ENCODE measurements at regions not wholly inside any gene's neighbourhood (a gene's known extent, or its start where the extent isn't known, plus 50 kb on each side); places are given as distances from the start of the nearest gene placed in this dataset.
"Not testable (repeated sequence)": the region's sequence is repeated elsewhere in the genome, so short reads cannot be mapped to it uniquely, and the experiment has no call there.

DNA sequence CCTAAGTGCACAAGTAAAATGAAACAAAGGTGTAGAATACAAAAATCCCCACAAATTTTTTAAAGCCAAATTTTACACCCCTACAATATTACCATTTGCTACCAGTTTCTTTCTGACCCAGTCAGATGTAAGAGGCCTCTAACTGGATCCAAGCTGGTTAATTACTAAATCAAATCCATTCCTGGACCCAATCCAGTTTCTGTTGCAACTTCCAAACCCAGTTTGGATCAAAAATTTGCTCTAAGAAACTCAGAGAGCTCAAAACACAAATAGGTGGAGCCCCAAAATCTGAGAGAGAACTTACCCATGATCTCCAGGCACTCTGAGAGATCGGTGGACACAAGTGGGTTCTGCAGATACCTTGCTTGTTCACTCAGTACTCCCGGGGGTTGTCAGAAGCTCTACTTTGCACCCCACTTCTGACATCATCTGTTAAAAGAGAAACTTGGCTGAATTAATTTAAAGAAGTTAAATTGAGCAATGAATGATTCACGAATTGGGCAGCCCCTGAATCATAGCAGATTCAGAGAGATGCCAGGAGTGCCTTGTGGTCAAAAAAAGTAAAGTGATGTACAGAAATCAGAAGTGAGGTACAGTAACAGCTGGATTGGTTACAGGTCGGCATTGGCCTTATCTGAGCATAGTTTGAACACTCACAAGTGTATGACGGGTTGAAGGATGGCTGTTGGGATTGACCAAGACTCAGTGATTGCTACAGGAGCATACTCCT is 448.0 kb downstream of the KCNT2 start:
- no peaks in the 10 kb centered on the region for H3K4me1 ChIP-seq (ENCODE audit: control insufficient read depth, insufficient read depth, low read length)
- H3K27ac ChIP-seq (ENCODE audit: low read length) = no peak overlapping the region
- WGBS = 72% methylated on average over 5 of the region's 5 CpGs
- no peak for DNase-seq
- no peak overlapping the region for H3K4me3 ChIP-seq (ENCODE audit: low read length)
- intact Hi-C loops (cut with DNase I) = no loop called here
- H3K9me3 ChIP-seq (ENCODE audit: control insufficient read depth, low read length) = no peaks in the 10 kb centered on the region
- ATAC-seq = no peak
- H3K27me3 ChIP-seq (ENCODE audit: control insufficient read depth, insufficient read depth) = no peaks in the 10 kb centered on the region

DNA sequence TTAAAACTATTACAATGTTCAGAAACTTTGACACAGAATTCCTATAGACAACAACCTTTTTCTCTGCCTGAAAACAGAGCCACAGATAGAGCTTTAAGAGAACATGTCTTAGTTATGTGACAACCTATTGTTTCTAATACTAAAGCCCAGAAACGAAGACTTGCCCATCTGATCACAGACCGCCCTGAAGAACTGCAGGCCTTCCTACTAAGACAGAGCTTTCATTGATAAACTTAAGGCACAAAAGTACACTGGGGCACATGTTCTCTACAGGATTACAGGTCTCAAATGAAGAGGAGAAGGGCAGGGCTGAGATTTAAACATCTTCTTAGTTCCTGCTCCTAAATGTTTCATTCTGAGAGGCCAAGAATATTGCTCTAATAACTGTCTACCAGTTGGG is 452.7 kb downstream of the KCNT2 start:
- DNase-seq (no peak), ATAC-seq (no peak)
- Histone ChIP-seq H3K9me3 (ENCODE audit: control insufficient read depth, low read length) (no peaks in the 10 kb centered on the region), H3K4me1 (ENCODE audit: control insufficient read depth, insufficient read depth, low read length) (no peaks in the 10 kb centered on the region), H3K27ac (ENCODE audit: low read length) (no peak overlapping the region), H3K27me3 (ENCODE audit: control insufficient read depth, insufficient read depth) (no peaks in the 10 kb centered on the region), H3K4me3 (ENCODE audit: low read length) (no peak overlapping the region)
- WGBS = 70% methylated on average over 2 of the region's 2 CpGs
- intact Hi-C loops (cut with DNase I) = no loop called here

DNA sequence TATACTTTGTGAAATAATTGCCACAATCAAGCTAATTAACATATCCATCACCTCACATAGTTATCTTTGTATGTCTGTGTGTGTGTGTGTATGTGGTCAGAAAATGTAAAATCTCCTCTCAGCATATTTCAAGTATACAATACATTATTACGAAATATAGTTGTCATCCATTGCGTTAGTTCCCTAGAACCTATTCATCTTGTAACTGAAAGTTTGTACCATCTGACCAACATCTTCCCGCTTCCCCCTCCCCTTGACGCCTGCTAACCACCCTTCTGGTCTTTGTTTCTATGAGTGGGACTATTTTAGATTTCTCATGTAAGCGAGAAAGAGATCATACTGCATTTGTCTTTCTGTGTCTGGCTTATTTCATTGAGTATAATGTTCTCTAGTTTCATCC is 455.3 kb downstream of the KCNT2 start:
- intact Hi-C loops (cut with DNase I) = loop anchor here in 1 of 4 donors (5.0 kb wide), 1 partner anchor 154 kb away; no protein-coding TSS in a partner anchor
- Histone ChIP-seq H3K9me3 (ENCODE audit: control insufficient read depth, low read length) (no peaks in the 10 kb centered on the region), H3K4me1 (ENCODE audit: control insufficient read depth, insufficient read depth, low read length) (no peaks in the 10 kb centered on the region), H3K27ac (ENCODE audit: low read length) (no peak overlapping the region), H3K4me3 (ENCODE audit: low read length) (no peak overlapping the region), H3K27me3 (ENCODE audit: control insufficient read depth, insufficient read depth) (no peaks in the 10 kb centered on the region)
- DNase-seq (no peak), ATAC-seq (no peak)
- WGBS = 87% methylated on average over 5 of the region's 5 CpGs

DNA sequence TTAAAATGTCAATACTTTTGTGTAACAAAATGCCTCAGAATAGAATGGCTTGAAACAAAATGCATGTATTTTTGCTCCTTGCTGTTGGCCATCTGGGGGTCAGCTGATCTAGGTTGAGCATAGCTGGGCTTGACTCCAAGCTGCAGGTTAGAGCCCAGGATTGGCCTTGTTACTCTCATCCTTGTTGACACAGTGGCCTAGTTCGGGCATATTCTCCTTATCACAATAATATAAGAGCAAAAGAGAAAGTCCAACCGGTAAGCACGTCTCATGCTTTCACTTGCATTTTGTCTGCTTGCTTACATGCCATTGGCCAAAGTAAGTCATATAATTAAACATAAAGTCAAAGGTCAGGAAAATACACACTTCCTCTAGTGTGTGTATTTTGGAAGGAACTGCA is 456.2 kb downstream of the KCNT2 start:
- intact Hi-C loops (cut with DNase I) = loop anchor here in 1 of 4 donors (5.0 kb wide), 1 partner anchor 155 kb away; no protein-coding TSS in a partner anchor
- DNase-seq (no peak), ATAC-seq (no peak)
- Histone ChIP-seq H3K4me3 (ENCODE audit: low read length) (no peak overlapping the region), H3K9me3 (ENCODE audit: control insufficient read depth, low read length) (no peaks in the 10 kb centered on the region), H3K4me1 (ENCODE audit: control insufficient read depth, insufficient read depth, low read length) (no peaks in the 10 kb centered on the region), H3K27me3 (ENCODE audit: control insufficient read depth, insufficient read depth) (no peaks in the 10 kb centered on the region), H3K27ac (ENCODE audit: low read length) (no peak overlapping the region)
- 43% methylated on average over 3 of the region's 3 CpGs for WGBS

DNA sequence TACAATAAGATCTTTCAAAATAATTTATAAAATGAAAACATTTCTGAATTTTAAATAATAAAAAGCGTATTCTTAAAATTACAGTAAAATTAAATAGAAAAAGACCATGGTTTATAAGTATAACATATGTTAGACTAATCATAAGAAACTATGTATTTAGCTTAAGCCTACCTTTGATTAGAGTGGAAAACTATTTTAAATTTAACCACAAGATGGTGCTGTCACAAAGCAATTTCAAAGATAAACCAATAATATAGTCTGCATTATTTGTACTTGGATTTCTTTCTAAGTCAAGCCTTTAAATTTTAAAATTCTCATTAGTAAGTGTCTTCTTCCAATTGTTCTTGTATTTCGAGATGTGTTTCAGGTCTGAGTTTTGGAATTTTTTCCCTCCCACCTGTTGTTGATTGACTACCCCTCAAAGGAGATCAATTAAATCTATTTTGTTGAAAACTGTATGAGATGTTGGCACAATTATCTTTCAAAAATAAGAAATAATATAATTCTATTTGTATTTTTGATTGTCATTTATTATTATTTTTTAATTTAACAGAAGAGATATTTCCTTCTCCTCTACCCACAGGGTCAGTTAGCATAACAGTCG is 459.8 kb downstream of the KCNT2 start:
- no peak for ATAC-seq
- DNase-seq = no peak
- no peaks in the 10 kb centered on the region for H3K9me3 ChIP-seq (ENCODE audit: control insufficient read depth, low read length)
- no peaks in the 10 kb centered on the region for H3K27me3 ChIP-seq (ENCODE audit: control insufficient read depth, insufficient read depth)
- no peak overlapping the region for H3K4me3 ChIP-seq (ENCODE audit: low read length)
- intact Hi-C loops (cut with DNase I) = loop anchor here in 1 of 4 donors (10.0 kb wide), 1 partner anchor 516 kb away; no protein-coding TSS in a partner anchor
- H3K27ac ChIP-seq (ENCODE audit: low read length) = no peak overlapping the region
- no peaks in the 10 kb centered on the region for H3K4me1 ChIP-seq (ENCODE audit: control insufficient read depth, insufficient read depth, low read length)
- WGBS = 42% methylated on average over 3 of the region's 3 CpGs

DNA sequence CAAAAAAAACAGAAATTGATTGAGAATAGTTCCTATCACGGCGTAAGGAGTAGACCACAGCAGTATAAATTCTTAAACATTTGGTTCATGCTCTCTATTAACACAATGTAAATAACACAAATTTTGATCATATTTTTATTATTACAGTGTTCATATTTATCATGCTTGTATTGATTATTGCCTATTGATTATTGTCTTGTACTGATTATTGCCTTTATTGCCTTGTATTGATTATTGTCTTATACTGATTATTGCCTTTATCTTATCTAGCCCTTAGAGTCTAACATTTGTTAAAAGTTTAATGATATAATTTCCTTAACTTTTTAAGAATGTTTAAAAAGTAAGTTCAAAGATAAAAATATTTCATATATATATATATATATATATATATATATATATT is 460.7 kb downstream of the KCNT2 start:
- H3K4me3 ChIP-seq (ENCODE audit: low read length) = no peak overlapping the region
- no peak overlapping the region for H3K27ac ChIP-seq (ENCODE audit: low read length)
- WGBS = 98% methylated on average over 2 of the region's 2 CpGs
- ATAC-seq = no peak
- H3K27me3 ChIP-seq (ENCODE audit: control insufficient read depth, insufficient read depth) = no peaks in the 10 kb centered on the region
- no peaks in the 10 kb centered on the region for H3K4me1 ChIP-seq (ENCODE audit: control insufficient read depth, insufficient read depth, low read length)
- H3K9me3 ChIP-seq (ENCODE audit: control insufficient read depth, low read length) = no peaks in the 10 kb centered on the region
- intact Hi-C loops (cut with DNase I) = loop anchor here in 1 of 4 donors (10.0 kb wide), 1 partner anchor 517 kb away; no protein-coding TSS in a partner anchor
- no peak for DNase-seq

DNA sequence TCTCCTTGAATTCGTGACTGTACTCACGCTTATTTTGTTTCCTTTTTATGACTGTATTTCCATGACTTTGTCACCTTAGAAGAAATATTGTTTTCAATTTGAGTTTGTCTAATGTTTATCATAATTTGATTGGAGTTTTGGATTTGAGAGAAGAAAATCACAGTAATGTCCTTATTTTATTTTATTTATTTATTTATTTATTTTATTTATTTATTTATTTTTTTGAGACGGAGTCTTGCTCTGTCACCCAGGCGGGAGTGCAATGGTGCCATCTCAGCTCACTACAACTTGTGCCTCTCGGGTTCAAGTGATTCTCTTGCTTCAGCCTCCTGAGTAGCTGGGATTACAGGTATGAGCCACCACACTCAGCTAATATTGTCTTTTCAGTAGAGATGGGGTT is 463.1 kb downstream of the KCNT2 start:
- H3K4me3 ChIP-seq (ENCODE audit: low read length); H3K27ac ChIP-seq (ENCODE audit: low read length); ATAC-seq; H3K4me1 ChIP-seq (ENCODE audit: control insufficient read depth, insufficient read depth, low read length); H3K9me3 ChIP-seq (ENCODE audit: control insufficient read depth, low read length); DNase-seq; H3K27me3 ChIP-seq (ENCODE audit: control insufficient read depth, insufficient read depth): not testable (repeated sequence)
- WGBS = 98% methylated on average over 5 of the region's 5 CpGs
- intact Hi-C loops (cut with DNase I) = loop anchor here in 1 of 4 donors (10.0 kb wide), 1 partner anchor 520 kb away; no protein-coding TSS in a partner anchor

DNA sequence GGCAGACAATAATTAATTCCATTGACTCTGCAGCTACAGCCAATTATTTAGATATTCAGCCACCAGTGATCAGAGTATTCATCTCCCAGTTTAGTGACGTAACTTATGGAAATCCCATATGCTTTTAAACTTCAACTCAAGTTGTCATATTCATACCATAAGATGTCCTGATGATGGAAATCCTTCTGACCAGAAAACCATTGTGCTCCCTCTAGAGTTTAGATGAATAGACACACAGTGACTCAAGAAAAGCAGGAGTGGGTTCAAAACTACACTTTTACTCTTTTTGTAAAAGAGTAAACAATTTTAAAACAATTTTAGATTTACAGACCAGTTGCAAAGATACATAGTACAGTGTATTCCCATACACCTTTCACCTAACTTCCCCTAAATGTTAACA is 463.7 kb downstream of the KCNT2 start:
- Histone ChIP-seq H3K9me3 (ENCODE audit: control insufficient read depth, low read length) (no peaks in the 10 kb centered on the region), H3K27me3 (ENCODE audit: control insufficient read depth, insufficient read depth) (no peaks in the 10 kb centered on the region), H3K4me1 (ENCODE audit: control insufficient read depth, insufficient read depth, low read length) (no peaks in the 10 kb centered on the region), H3K4me3 (ENCODE audit: low read length) (no peak overlapping the region), H3K27ac (ENCODE audit: low read length) (no peak overlapping the region)
- no peak for ATAC-seq
- intact Hi-C loops (cut with DNase I) = loop anchor here in 1 of 4 donors (10.0 kb wide), 1 partner anchor 520 kb away; no protein-coding TSS in a partner anchor
- 93% methylated on average over 1 of the region's 1 CpG for WGBS
- DNase-seq = no peak

DNA sequence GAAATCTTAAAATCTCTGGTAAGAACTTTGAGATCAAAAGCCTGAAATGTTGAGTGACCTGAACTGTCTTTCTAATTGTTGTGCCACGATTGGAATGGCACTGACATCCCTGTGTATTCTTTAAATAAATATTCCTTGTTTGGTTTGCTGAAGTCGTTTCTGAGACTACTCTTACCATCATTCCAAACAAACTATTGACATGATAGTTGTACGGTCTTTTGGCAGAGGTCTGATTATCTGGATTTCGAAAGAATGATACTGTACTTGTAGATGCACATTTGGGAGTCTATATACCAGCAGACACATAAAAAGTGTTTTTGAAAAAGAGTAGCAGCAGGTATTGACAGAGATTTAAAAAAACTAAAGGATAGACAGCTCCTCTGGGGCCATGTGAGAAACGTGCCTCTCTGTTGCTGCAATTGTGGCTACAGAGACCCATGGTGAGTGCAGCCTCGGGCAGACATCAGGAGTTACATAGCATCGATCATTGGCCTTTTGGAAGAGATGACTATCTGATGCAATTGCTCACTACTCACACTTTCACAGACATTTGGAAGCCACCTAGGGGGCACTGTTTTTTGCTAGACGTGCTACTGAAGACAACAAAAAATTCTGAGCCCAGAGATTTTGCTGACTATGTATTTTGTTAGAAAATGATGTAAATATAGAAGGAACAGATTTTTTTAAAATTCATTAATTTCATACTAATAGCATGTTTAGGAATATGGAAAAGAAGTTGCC is 464.5 kb downstream of the KCNT2 start:
- intact Hi-C loops (cut with DNase I) = loop anchor here in 1 of 4 donors (10.0 kb wide), 1 partner anchor 521 kb away; no protein-coding TSS in a partner anchor
- 63% methylated on average over 8 of the region's 8 CpGs for WGBS
- Histone ChIP-seq H3K4me3 (ENCODE audit: low read length) (no peak overlapping the region), H3K27me3 (ENCODE audit: control insufficient read depth, insufficient read depth) (no peaks in the 10 kb centered on the region), H3K27ac (ENCODE audit: low read length) (no peak overlapping the region), H3K4me1 (ENCODE audit: control insufficient read depth, insufficient read depth, low read length) (no peaks in the 10 kb centered on the region), H3K9me3 (ENCODE audit: control insufficient read depth, low read length) (no peaks in the 10 kb centered on the region)
- DNase-seq (no peak), ATAC-seq (no peak)

DNA sequence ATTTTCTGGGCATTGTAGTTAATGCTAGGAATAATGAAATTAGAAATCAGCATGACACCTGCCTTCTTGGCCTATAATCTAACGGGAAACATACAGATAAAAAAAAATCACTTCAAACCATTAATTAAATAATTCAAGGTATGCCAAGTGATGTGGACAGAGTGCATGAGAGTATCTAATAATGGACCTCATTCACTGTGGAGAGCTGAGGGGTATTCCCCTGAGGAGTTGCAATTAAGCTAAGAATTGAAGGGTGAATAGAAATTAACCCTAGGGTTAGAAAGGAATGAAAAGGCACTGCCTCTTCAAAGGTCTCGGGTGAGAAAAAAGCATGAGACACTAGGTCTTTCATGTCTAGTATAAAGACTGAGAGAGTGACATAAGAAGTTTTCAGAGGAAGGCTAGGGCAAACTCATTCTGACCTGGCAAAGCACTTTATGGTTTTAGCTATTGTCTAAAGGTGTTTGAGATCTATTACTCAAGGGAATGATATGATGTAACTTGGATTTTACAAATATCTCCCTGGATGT is 466.1 kb downstream of the KCNT2 start:
- no peaks in the 10 kb centered on the region for H3K4me1 ChIP-seq (ENCODE audit: control insufficient read depth, insufficient read depth, low read length)
- 61% methylated on average over 2 of the region's 2 CpGs for WGBS
- H3K27me3 ChIP-seq (ENCODE audit: control insufficient read depth, insufficient read depth) = no peaks in the 10 kb centered on the region
- no peak overlapping the region for H3K4me3 ChIP-seq (ENCODE audit: low read length)
- intact Hi-C loops (cut with DNase I) = loop anchor here in 1 of 4 donors (10.0 kb wide), 1 partner anchor 523 kb away; no protein-coding TSS in a partner anchor
- no peaks in the 10 kb centered on the region for H3K9me3 ChIP-seq (ENCODE audit: control insufficient read depth, low read length)
- H3K27ac ChIP-seq (ENCODE audit: low read length) = no peak overlapping the region
- DNase-seq = no peak
- ATAC-seq = no peak

DNA sequence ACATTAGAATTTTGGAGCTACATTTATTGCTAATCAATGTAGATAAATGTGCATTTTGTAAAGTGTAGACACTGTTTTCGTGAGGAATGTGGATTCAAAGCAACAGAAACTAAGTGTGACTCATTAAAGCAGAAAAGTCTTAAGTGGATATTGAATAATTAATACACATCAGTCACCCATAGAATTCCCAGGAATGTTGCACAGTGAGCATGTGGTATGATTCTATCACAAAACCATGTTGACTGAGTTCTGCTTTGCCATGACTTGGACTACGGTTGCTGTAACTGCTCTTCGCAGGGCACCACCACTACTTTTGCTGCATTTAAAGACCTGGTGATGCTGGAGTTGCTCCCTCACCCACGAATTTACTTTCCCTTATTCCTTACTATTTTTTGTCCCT is 471.8 kb downstream of the KCNT2 start:
- no peaks in the 10 kb centered on the region for H3K27me3 ChIP-seq (ENCODE audit: control insufficient read depth, insufficient read depth)
- ATAC-seq (no peak), DNase-seq (no peak)
- H3K4me3 ChIP-seq (ENCODE audit: low read length) = no peak overlapping the region
- no peaks in the 10 kb centered on the region for H3K4me1 ChIP-seq (ENCODE audit: control insufficient read depth, insufficient read depth, low read length)
- no peak overlapping the region for H3K27ac ChIP-seq (ENCODE audit: low read length)
- no peaks in the 10 kb centered on the region for H3K9me3 ChIP-seq (ENCODE audit: control insufficient read depth, low read length)
- WGBS = 83% methylated on average over 4 of the region's 4 CpGs
- intact Hi-C loops (cut with DNase I) = no loop called here
